Adipocyte (in vitro differentiated cells): ENCODE measurements at regions not wholly inside any gene's neighbourhood (a gene's known extent, or its start where the extent isn't known, plus 50 kb on each side); places are given as distances from the start of the nearest gene placed in this dataset.

Source experiments
- DNase-seq: peaks from one replicate; pipeline ENCODE4 v3.0.0-alpha.2; 2015; ENCODE audit warnings: low read depth
- H3K27me3 ChIP-seq: replicated peaks from 2 replicates; pipeline ENCODE4 v1.7.0; 2013; ENCODE audit warnings: mild to moderate bottlenecking, low read length, moderate library complexity; ENCODE audit not compliant: control insufficient read depth, insufficient read depth
- H3K36me3 ChIP-seq: 2 replicates; pipeline ENCODE4 v1.7.0; 2013; ENCODE audit warnings: low read length, mild to moderate bottlenecking, moderate library complexity; ENCODE audit not compliant: control insufficient read depth, insufficient read depth, severe bottlenecking
- H3K4me1 ChIP-seq: 2 replicates; pipeline ENCODE4 v1.7.0; 2013; ENCODE audit warnings: mild to moderate bottlenecking, low read length, moderate library complexity; ENCODE audit not compliant: control insufficient read depth, insufficient read depth
- H3K4me3 ChIP-seq: 2 replicates; pipeline ENCODE4 v1.7.0; 2013; ENCODE audit warnings: mild to moderate bottlenecking, low read length, moderate library complexity
- H3K9ac ChIP-seq: 2 replicates; pipeline ENCODE4 v1.7.0; 2013; ENCODE audit warnings: mild to moderate bottlenecking, low read length, moderate library complexity
- H3K9me3 ChIP-seq: 2 replicates; pipeline ENCODE4 v1.7.0; 2013; ENCODE audit warnings: mild to moderate bottlenecking, low read length, moderate library complexity; ENCODE audit not compliant: control insufficient read depth

GRCh38 chr10:111203615-111204014, 126.8 kb downstream of the ADRA2A start:
- Histone ChIP-seq H3K9ac (peak overlapping the region; percentile 72), H3K9me3 (no peaks in the 10 kb centered on the region), H3K4me1 (peaks cover 39% of the 10 kb centered on the region), H3K4me3 (peak overlapping the region; percentile 48), H3K36me3 (no peaks in the 10 kb centered on the region), H3K27me3 (no peaks in the 10 kb centered on the region)
- no peak for DNase-seq

GRCh38 chr10:111204838-111205237, 128.0 kb downstream of the ADRA2A start:
- Histone ChIP-seq H3K9ac (no peak overlapping the region), H3K4me1 (peaks cover 39% of the 10 kb centered on the region), H3K27me3 (no peaks in the 10 kb centered on the region), H3K4me3 (no peak overlapping the region), H3K36me3 (no peaks in the 10 kb centered on the region), H3K9me3 (no peaks in the 10 kb centered on the region)
- DNase-seq: no peak

- no peak overlapping the region for H3K4me3 ChIP-seq
- DNase-seq: no peak
- no peaks in the 10 kb centered on the region for H3K9me3 ChIP-seq
- no peaks in the 10 kb centered on the region for H3K36me3 ChIP-seq
- H3K27me3 ChIP-seq: no peaks in the 10 kb centered on the region
- H3K4me1 ChIP-seq: peaks cover 41% of the 10 kb centered on the region
- H3K9ac ChIP-seq: no peak overlapping the region
These were observed 129.7 kb downstream of the ADRA2A start for GRCh38 chr10:111206521-111206920.

GRCh38 chr10:111207500-111207899, 130.7 kb downstream of the ADRA2A start:
- Histone ChIP-seq H3K4me3 (no peak overlapping the region), H3K9me3 (no peaks in the 10 kb centered on the region), H3K27me3 (no peaks in the 10 kb centered on the region), H3K4me1 (peaks cover 41% of the 10 kb centered on the region), H3K9ac (no peak overlapping the region), H3K36me3 (no peaks in the 10 kb centered on the region)
- no peak for DNase-seq

- Histone ChIP-seq H3K9me3 (peaks cover 6% of the 10 kb centered on the region), H3K4me1 (peaks cover 29% of the 10 kb centered on the region), H3K4me3 (no peak overlapping the region), H3K36me3 (no peaks in the 10 kb centered on the region), H3K9ac (no peak overlapping the region), H3K27me3 (no peaks in the 10 kb centered on the region)
- no peak for DNase-seq
These were observed 132.1 kb downstream of the ADRA2A start for GRCh38 chr10:111208951-111209350.

- Histone ChIP-seq H3K4me1 (peaks cover 21% of the 10 kb centered on the region), H3K9ac (no peak overlapping the region), H3K9me3 (peaks cover 9% of the 10 kb centered on the region), H3K4me3 (no peak overlapping the region), H3K36me3 (no peaks in the 10 kb centered on the region), H3K27me3 (no peaks in the 10 kb centered on the region)
- DNase-seq: no peak
These were observed 132.9 kb downstream of the ADRA2A start for GRCh38 chr10:111209692-111210091.

GRCh38 chr10:111211241-111211640, 134.4 kb downstream of the ADRA2A start:
- DNase-seq: no peak
- peaks cover 9% of the 10 kb centered on the region for H3K9me3 ChIP-seq
- no peak overlapping the region for H3K9ac ChIP-seq
- peaks cover 15% of the 10 kb centered on the region for H3K4me1 ChIP-seq
- H3K36me3 ChIP-seq: no peaks in the 10 kb centered on the region
- H3K4me3 ChIP-seq: no peak overlapping the region
- H3K27me3 ChIP-seq: no peaks in the 10 kb centered on the region

- Histone ChIP-seq H3K9me3 (peaks cover 9% of the 10 kb centered on the region), H3K4me1 (peaks cover 10% of the 10 kb centered on the region), H3K27me3 (no peaks in the 10 kb centered on the region), H3K9ac (no peak overlapping the region), H3K36me3 (no peaks in the 10 kb centered on the region), H3K4me3 (no peak overlapping the region)
- DNase-seq: peak; percentile 7
These were observed 134.9 kb downstream of the ADRA2A start for GRCh38 chr10:111211706-111212105.

- Histone ChIP-seq H3K36me3 (no peaks in the 10 kb centered on the region), H3K4me1 (peaks cover 31% of the 10 kb centered on the region), H3K27me3 (peaks cover 5% of the 10 kb centered on the region), H3K9ac (peak overlapping the region; percentile 56), H3K9me3 (peaks cover 19% of the 10 kb centered on the region), H3K4me3 (peak overlapping the region; percentile 23)
- no peak for DNase-seq
These were observed 145.1 kb downstream of the ADRA2A start for GRCh38 chr10:111221682-111222480.

- Histone ChIP-seq H3K4me1 (peaks cover 31% of the 10 kb centered on the region), H3K4me3 (no peak overlapping the region), H3K9me3 (peaks cover 27% of the 10 kb centered on the region), H3K9ac (no peak overlapping the region), H3K36me3 (no peaks in the 10 kb centered on the region), H3K27me3 (peaks cover 9% of the 10 kb centered on the region)
- DNase-seq: no peak
These were observed 146.1 kb downstream of the ADRA2A start for GRCh38 chr10:111222961-111223360.

GRCh38 chr10:111231779-111232178, 154.9 kb downstream of the ADRA2A start:
- Histone ChIP-seq H3K27me3 (peaks cover 15% of the 10 kb centered on the region), H3K36me3 (no peaks in the 10 kb centered on the region), H3K9ac (no peak overlapping the region), H3K4me1 (no peaks in the 10 kb centered on the region), H3K9me3 (peaks cover 15% of the 10 kb centered on the region), H3K4me3 (no peak overlapping the region)
- DNase-seq: no peak

- DNase-seq: no peak
- Histone ChIP-seq H3K4me1 (no peaks in the 10 kb centered on the region), H3K4me3 (no peak overlapping the region), H3K9me3 (peaks cover 3% of the 10 kb centered on the region), H3K36me3 (no peaks in the 10 kb centered on the region), H3K27me3 (peaks cover 10% of the 10 kb centered on the region), H3K9ac (no peak overlapping the region)
These were observed 156.6 kb downstream of the ADRA2A start for GRCh38 chr10:111233439-111233838.
